Neural crest cell (in vitro differentiated cells): ENCODE measurements at regions not wholly inside any gene's neighbourhood (a gene's known extent, or its start where the extent isn't known, plus 50 kb on each side); places are given as distances from the start of the nearest gene placed in this dataset.
"Not testable (repeated sequence)": the region's sequence is repeated elsewhere in the genome, so short reads cannot be mapped to it uniquely, and the experiment has no call there.

Experiments
- DNase-seq: peaks from one replicate; pipeline ENCODE4 v3.0.0; 2021; ENCODE audit warnings: low read depth, mixed read lengths, low spot score
- H3K27ac Mint-ChIP-seq: one replicate; pipeline ENCODE4 v1.8.0; 2021; ENCODE audit warnings: mild to moderate bottlenecking, mixed read lengths; ENCODE audit not compliant: unreplicated experiment
- H3K27me3 Mint-ChIP-seq: 2 replicates; pipeline ENCODE4 v1.8.0; 2021; ENCODE audit warnings: low read depth, mild to moderate bottlenecking, mixed read lengths
- H3K36me3 Mint-ChIP-seq: 2 replicates; pipeline ENCODE4 v1.8.0; 2021; ENCODE audit warnings: low read depth, mild to moderate bottlenecking, mixed read lengths
- H3K4me1 Mint-ChIP-seq: 2 replicates; pipeline ENCODE4 v1.8.0; 2021; ENCODE audit warnings: mixed read lengths
- H3K4me3 Mint-ChIP-seq: one replicate; pipeline ENCODE4 v1.8.0; 2021; ENCODE audit warnings: mild to moderate bottlenecking, mixed read lengths
- H3K9me3 Mint-ChIP-seq: 2 replicates; pipeline ENCODE4 v1.8.0; 2021; ENCODE audit warnings: mixed read lengths
- CTCF ChIP-seq: fragments of 200-600 bp; sonication (generic); conservative IDR thresholded peaks from 2 replicates; pipeline ENCODE4 v1.5.0; 2021; ENCODE audit warnings: antibody characterized with exemption, mild to moderate bottlenecking

GRCh38 chr1:194618101-194618500, 1431.7 kb upstream of the B3GALT2 start:
- Mint-ChIP-seq H3K36me3 (no peaks in the 10 kb centered on the region), H3K27ac (no peak overlapping the region), H3K9me3 (peaks cover 5% of the 10 kb centered on the region), H3K4me1 (no peaks in the 10 kb centered on the region), H3K27me3 (no peaks in the 10 kb centered on the region), H3K4me3 (no peak overlapping the region)
- no peak for DNase-seq
- no peak for TF ChIP-seq CTCF

GRCh38 chr1:194617272-194617671, 1430.9 kb upstream of the B3GALT2 start:
- H3K9me3 Mint-ChIP-seq, H3K27me3 Mint-ChIP-seq: not testable (repeated sequence)

GRCh38 chr1:194616835-194617234, 1430.4 kb upstream of the B3GALT2 start:
- peaks cover 5% of the 10 kb centered on the region for H3K9me3 Mint-ChIP-seq
- H3K4me3 Mint-ChIP-seq = no peak overlapping the region
- no peaks in the 10 kb centered on the region for H3K4me1 Mint-ChIP-seq
- no peak for TF ChIP-seq CTCF
- H3K36me3 Mint-ChIP-seq = no peaks in the 10 kb centered on the region
- no peak for DNase-seq
- H3K27me3 Mint-ChIP-seq = no peaks in the 10 kb centered on the region
- H3K27ac Mint-ChIP-seq = no peak overlapping the region

More at GRCh38 chr1:194617272-194617671, 1430.9 kb upstream of the B3GALT2 start:
- not testable (repeated sequence) for H3K27ac Mint-ChIP-seq, H3K4me1 Mint-ChIP-seq, H3K36me3 Mint-ChIP-seq, H3K4me3 Mint-ChIP-seq, DNase-seq

GRCh38 chr1:194602184-194602583, 1415.8 kb upstream of the B3GALT2 start:
- Mint-ChIP-seq H3K4me3 (no peak overlapping the region), H3K9me3 (no peaks in the 10 kb centered on the region), H3K4me1 (no peaks in the 10 kb centered on the region), H3K27me3 (no peaks in the 10 kb centered on the region), H3K27ac (no peak overlapping the region), H3K36me3 (no peaks in the 10 kb centered on the region)
- no peak for DNase-seq
- no peak for TF ChIP-seq CTCF

- Mint-ChIP-seq H3K27me3 (no peaks in the 10 kb centered on the region), H3K9me3 (no peaks in the 10 kb centered on the region), H3K4me1 (no peaks in the 10 kb centered on the region), H3K36me3 (no peaks in the 10 kb centered on the region), H3K27ac (no peak overlapping the region), H3K4me3 (no peak overlapping the region)
- TF ChIP-seq CTCF = no peak
- no peak for DNase-seq
These were observed 1414.3 kb upstream of the B3GALT2 start for GRCh38 chr1:194600716-194601115.

- Mint-ChIP-seq H3K27ac (no peak overlapping the region), H3K4me3 (no peak overlapping the region), H3K36me3 (no peaks in the 10 kb centered on the region), H3K4me1 (no peaks in the 10 kb centered on the region), H3K9me3 (no peaks in the 10 kb centered on the region), H3K27me3 (no peaks in the 10 kb centered on the region)
- no peak for TF ChIP-seq CTCF
- DNase-seq = no peak
These were observed 1411.7 kb upstream of the B3GALT2 start for GRCh38 chr1:194598098-194598497.
